Ramos (cell line): ENCODE measurements at regions not wholly inside any gene's neighbourhood (a gene's known extent, or its start where the extent isn't known, plus 50 kb on each side); places are given as distances from the start of the nearest gene placed in this dataset.
"Not testable (repeated sequence)": the region's sequence is repeated elsewhere in the genome, so short reads cannot be mapped to it uniquely, and the experiment has no call there.

ENCODE experiments used
- in situ Hi-C: fragments of 300-500 bp; cut with MboI; formaldehyde crosslinking; loops from one replicate; pipeline ENCODE4 v1.14.3; 2022; ENCODE audit warnings: low sequenced_read_pairs; ENCODE audit not compliant: unreplicated experiment

GRCh38 chr7:112985377-112985987 lies 101.1 kb downstream of the GPR85 start:
- in situ Hi-C loops, result no loop called here

DNA sequence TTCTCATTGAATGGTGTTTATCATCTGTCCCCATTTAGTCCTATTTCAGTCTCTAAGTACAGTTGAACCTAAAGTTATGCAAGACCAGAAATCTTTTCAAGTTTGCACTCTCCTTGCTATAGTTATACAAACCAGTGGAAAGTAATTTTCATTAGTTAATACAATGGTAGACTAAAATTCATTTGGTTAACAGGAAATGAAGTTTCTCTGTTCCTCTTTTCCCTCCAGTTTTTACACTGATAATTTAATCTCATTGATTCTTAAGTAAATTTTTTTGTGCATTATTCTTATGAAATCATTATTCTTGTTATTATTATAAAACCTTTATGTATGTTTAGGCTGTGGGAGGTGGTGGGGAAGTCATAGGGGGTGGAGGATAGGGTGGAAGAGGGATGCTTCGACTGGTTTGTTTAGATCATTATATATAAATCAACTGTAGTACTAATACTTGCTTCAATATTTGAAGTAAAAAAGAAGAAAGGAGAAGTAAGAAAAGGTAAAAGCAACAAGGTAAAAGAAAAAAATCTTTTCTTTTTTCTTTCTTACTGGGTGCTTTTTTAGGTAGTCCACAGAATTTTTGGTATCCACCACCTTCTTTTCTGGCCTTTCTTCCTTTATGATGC lies 104.1 kb downstream of the GPR85 start:
- in situ Hi-C loops, result no loop called here

GRCh38 chr7:112981966-112982365 lies 104.7 kb downstream of the GPR85 start:
- in situ Hi-C loops, result no loop called here

DNA sequence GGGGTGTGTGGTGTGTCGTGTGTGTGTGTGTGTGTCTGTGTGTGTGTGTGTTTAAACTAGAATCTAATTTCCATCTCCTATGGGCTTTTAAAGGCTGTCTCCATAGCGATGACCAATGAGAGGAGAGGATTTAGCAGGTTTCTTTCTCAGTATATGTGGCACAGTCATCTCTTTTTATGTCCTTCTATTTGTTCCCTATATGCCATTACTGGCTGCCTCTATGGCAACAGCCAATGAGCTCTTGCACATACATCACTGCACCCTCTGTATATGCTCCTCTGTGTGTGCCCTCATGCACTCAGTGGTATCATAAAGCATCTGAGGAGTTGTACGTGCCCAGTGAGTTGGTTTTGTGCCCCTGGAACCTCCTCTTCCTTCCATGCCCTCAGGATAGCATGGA lies 107.6 kb downstream of the GPR85 start:
- in situ Hi-C loops, result not testable (repeated sequence)

GRCh38 chr7:112977244-112977955 lies 109.2 kb downstream of the GPR85 start:
- in situ Hi-C loops, result not testable (repeated sequence)

DNA sequence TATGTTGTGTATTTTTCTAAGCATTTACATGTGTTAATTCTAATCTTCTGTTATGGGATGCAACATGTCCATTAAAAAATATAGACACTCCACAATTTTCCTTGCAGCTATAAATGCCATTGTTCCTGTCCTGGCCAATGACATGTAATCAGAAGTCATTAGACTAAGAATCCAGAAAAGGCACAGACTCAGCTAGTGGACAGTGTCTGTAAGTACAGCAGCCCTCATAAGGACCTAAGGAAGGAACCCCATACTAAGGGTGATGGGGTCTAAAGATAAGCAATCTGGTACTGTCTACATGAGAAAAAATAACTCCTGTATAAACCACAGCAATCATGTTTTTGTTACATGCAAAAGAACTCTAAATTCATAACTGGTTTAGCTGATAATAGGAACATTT lies 115.9 kb downstream of the GPR85 start:
- in situ Hi-C loops, result no loop called here

DNA sequence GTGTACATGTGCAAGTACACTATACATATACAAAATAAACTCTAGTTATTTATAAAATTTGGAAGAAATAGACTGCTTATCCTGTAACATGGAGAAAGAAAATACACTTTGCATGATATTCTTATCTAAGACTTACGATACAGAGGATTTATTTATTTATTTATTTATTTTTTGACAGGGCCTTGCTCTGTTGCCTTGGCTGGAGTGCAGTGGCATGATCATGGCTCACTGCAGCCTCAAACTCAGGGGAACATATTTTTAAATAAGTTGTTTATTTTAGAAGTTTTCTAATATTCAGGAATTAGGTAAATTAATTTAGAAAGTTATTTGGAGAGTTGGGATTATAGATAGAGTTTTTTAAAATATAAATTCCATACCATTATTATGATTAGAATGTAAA lies 116.7 kb downstream of the GPR85 start:
- in situ Hi-C loops, result no loop called here

GRCh38 chr7:112965506-112965905 lies 121.1 kb downstream of the GPR85 start:
- in situ Hi-C loops, result no loop called here

DNA sequence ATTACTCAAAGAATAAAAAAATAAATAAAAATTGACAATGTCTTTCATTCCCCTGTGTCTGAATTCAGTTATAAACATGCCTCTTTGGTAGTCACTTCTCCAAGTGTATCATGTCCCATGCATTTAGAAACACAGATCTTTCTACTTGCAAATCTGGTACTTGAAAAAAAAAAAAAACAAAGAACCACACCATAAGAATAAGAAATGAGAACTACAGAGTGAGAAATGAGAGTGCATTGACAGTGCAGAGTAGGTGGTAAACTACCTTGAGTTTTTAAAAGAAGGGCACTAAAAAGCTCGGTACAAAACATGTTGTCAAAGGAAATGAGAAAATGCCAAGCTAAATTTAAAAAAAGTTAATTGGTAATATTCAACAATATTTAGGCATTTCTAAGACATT lies 123.0 kb downstream of the GPR85 start:
- in situ Hi-C loops, result no loop called here

DNA sequence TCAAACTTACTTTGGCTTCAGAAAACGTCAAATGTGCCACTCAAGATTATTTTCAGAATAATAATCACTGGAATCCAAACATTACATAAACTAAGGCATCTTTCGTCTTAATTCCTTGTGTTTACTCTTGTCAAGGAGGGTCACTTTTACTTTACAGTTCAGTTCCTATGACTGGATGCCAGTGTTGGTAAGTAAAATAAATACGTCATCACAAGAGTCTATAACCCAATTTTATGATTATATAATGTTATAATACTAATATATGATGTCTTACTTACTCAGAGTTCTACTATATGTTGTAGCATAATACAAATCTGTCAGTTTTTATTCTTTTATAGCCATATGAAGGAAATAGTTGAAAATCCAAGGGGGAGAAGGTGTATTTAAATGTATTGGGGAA lies 123.8 kb downstream of the GPR85 start:
- in situ Hi-C loops, result no loop called here

DNA sequence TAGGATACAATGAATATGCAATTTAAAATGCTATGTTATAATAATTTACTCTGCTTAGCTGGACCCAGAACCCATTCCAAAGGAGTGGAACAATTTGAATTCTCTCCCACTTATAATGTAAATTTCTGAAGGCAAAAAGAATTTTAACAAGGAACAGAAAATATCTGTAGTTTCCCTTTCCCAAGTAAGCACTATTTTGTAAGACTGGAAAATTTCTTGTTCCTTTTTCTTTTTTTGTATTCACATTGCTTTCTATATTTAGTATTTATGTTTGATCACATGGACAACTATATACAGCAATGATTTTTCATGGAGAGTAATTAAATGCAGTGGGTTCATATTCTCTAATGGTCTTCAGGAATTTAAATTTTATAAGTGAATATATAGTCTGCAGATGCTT lies 127.4 kb downstream of the GPR85 start:
- in situ Hi-C loops, result no loop called here

- in situ Hi-C loops, result no loop called here
Observed at GRCh38 chr7:112958775-112959174, 127.9 kb downstream of the GPR85 start.

- in situ Hi-C loops, result no loop called here
Observed at GRCh38 chr7:112957901-112958300, 128.7 kb downstream of the GPR85 start.

- in situ Hi-C loops, result not testable (repeated sequence)
Observed at GRCh38 chr7:112953031-112953430, 133.6 kb downstream of the GPR85 start.

DNA sequence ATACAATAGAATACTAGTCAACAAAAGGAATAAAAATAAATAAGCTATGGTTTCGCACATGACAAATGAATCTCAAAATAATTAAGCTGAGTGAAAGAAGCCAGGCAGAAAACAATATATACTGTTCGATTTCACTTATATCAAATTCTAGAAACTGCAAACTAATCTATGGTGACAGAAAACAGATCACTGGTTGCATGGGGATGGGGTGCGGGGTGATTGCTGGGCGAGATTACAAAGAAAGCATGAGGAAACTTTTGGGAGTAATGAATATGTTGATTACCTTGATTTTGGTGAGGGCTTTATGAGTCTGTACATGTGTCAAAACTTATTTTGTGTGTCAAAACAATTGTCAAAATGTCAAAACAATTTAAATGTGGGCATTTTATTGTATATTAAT lies 135.6 kb downstream of the GPR85 start:
- in situ Hi-C loops, result no loop called here

GRCh38 chr7:112949682-112950081 lies 136.9 kb downstream of the GPR85 start:
- in situ Hi-C loops, result not testable (repeated sequence)

- in situ Hi-C loops, result no loop called here
Observed at GRCh38 chr7:112946350-112946749, 140.3 kb downstream of the GPR85 start.

DNA sequence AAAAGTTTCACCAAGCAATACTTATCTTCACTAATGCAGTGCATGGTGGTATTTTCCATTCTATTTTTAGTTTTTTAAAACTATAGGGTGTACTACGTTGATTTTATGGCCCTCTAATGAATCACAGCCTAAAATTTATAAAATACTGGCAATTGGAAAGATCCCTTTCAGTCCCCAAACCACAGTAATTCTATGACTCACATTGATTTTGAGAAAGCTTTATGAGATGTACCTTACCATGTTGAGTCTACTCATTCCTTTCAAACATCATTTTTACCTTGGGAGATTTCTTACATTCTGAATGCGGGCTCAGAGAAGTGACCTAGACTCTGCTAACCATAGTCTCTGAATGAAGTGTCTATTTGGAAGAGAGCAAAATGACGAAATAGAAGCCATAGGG lies 141.6 kb downstream of the GPR85 start:
- in situ Hi-C loops, result no loop called here

DNA sequence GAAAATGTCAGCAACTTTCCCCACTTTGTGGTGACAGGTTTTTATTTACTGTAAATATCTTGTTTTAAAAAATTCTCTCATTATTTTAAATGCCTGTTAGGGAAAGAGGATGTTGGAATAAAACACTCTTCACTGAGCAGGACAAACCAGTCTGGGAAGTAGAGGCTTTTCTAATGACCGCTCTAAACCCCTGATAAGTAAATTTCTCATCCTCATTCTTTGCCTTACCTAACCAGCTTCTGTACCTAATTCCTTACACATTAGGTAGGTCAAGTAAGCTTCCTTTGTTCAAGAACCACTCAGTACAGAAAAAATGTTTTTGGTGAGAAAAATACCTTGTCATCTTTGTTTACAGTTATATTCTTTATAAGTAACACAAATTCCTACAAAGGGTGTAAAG lies 143.6 kb downstream of the GPR85 start:
- in situ Hi-C loops, result no loop called here

- in situ Hi-C loops, result not testable (repeated sequence)
Observed at GRCh38 chr7:112942125-112942524, 144.5 kb downstream of the GPR85 start.

DNA sequence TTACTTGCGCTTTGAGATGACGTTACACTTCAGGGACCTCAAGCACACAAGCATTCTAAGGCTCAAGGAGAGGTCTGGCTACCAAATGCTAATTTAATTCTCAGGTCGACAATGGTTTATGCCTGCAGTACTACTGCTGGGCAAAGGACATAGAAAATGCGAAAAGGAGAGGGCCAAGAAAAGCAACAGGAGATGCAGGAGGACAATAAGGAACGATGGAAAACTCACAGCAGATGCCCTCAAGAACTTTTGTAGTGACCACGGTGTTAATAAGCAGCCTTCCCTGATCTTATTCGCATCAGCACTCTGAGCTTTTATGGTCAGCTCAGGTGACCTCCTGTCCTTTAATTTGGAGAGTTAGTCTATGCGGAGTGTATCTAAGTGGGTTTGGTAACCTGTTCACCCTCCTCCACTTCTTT lies 146.3 kb downstream of the GPR85 start:
- in situ Hi-C loops, result no loop called here
